Trophoblast cell (in vitro differentiated cells and primary cell): ENCODE measurements at regions not wholly inside any gene's neighbourhood (a gene's known extent, or its start where the extent isn't known, plus 50 kb on each side); places are given as distances from the start of the nearest gene placed in this dataset.
A peak's percentile ranks its signal among the peaks of the same experiment; 100 is the strongest.
"Not testable (repeated sequence)": the region's sequence is repeated elsewhere in the genome, so short reads cannot be mapped to it uniquely, and the experiment has no call there.

Source experiments
- DNase-seq, 2 donors: peaks; one replicate each; pipeline ENCODE4 v3.0.0-alpha.2; 2016
- H2AFZ ChIP-seq: 2 replicates; pipeline ENCODE4 v1.6.1; 2013; ENCODE audit warnings: low read length, moderate library complexity, mild to moderate bottlenecking; ENCODE audit not compliant: insufficient read depth, poor library complexity
- H2AK5ac ChIP-seq: 2 replicates; pipeline ENCODE4 v1.6.1; 2013; ENCODE audit warnings: mild to moderate bottlenecking, low read length
- H2BK120ac ChIP-seq: 2 replicates; pipeline ENCODE4 v1.6.1; 2013; ENCODE audit warnings: low read length, mild to moderate bottlenecking, moderate library complexity; ENCODE audit not compliant: insufficient read depth, poor library complexity
- H2BK12ac ChIP-seq: 2 replicates; pipeline ENCODE4 v1.6.1; 2013; ENCODE audit warnings: mild to moderate bottlenecking, low read length, moderate library complexity
- H2BK5ac ChIP-seq: 2 replicates; pipeline ENCODE4 v1.6.1; 2013; ENCODE audit warnings: low read length, low read depth, moderate library complexity, mild to moderate bottlenecking; ENCODE audit not compliant: poor library complexity
- H3K14ac ChIP-seq: 2 replicates; pipeline ENCODE4 v1.6.1; 2013; ENCODE audit warnings: mild to moderate bottlenecking, low read length
- H3K18ac ChIP-seq: 2 replicates; pipeline ENCODE4 v1.6.1; 2013; ENCODE audit warnings: mild to moderate bottlenecking, low read length
- H3K23ac ChIP-seq: 2 replicates; pipeline ENCODE4 v1.6.1; 2013; ENCODE audit warnings: low read length
- H3K27ac ChIP-seq: 2 replicates; pipeline ENCODE4 v1.5.1; 2013; ENCODE audit warnings: low read depth, mild to moderate bottlenecking, inconsistent platforms, low read length, moderate library complexity
- H3K27me3 ChIP-seq: 2 replicates; pipeline ENCODE4 v1.6.1; 2013; ENCODE audit warnings: inconsistent platforms, mild to moderate bottlenecking, low read length, moderate library complexity; ENCODE audit not compliant: insufficient read depth
- H3K36me3 ChIP-seq, 2 experiments: 1 replicate in 1 of 2; 2 replicates in 1 of 2; pipeline ENCODE4 v1.6.1; 2013; ENCODE audit warnings: low read length in 2 of 2, mild to moderate bottlenecking in 2 of 2, moderate library complexity in 1 of 2; ENCODE audit not compliant: insufficient read depth in 2 of 2, control insufficient read depth in 1 of 2
- H3K4ac ChIP-seq: 2 replicates; pipeline ENCODE4 v1.6.1; 2013; ENCODE audit warnings: low read depth, mild to moderate bottlenecking, low read length, moderate library complexity
- H3K4me1 ChIP-seq, 2 experiments: 1 replicate in 1 of 2; 2 replicates in 1 of 2; pipeline ENCODE4 v1.6.1; 2013; ENCODE audit warnings: low read length in 2 of 2, mild to moderate bottlenecking in 2 of 2, moderate library complexity in 1 of 2; ENCODE audit not compliant: insufficient read depth in 2 of 2, control insufficient read depth in 1 of 2
- H3K4me2 ChIP-seq: 2 replicates; pipeline ENCODE4 v1.6.1; 2013; ENCODE audit warnings: inconsistent platforms, mild to moderate bottlenecking, low read length, moderate library complexity
- H3K4me3 ChIP-seq: 2 replicates; pipeline ENCODE4 v1.5.1; 2013; ENCODE audit warnings: mild to moderate bottlenecking, low read depth, low read length, inconsistent platforms
- H3K79me1 ChIP-seq: one replicate; pipeline ENCODE4 v1.6.1; 2013; ENCODE audit warnings: low read length
- H3K79me2 ChIP-seq: 2 replicates; pipeline ENCODE4 v1.6.1; 2013; ENCODE audit warnings: low read length, mild to moderate bottlenecking; ENCODE audit not compliant: control insufficient read depth, insufficient read depth, poor library complexity
- H3K9ac ChIP-seq: 2 replicates; pipeline ENCODE4 v1.6.1; 2013; ENCODE audit warnings: mild to moderate bottlenecking, low read length
- H3K9me3 ChIP-seq: 2 replicates; pipeline ENCODE4 v1.6.1; 2013; ENCODE audit warnings: low read depth, mild to moderate bottlenecking, control low read depth, inconsistent platforms, low read length; ENCODE audit not compliant: insufficient read depth
- H4K12ac ChIP-seq: 2 replicates; pipeline ENCODE4 v1.6.1; 2013; ENCODE audit warnings: low read depth, mild to moderate bottlenecking, low read length, moderate library complexity
- H4K8ac ChIP-seq: 2 replicates; pipeline ENCODE4 v1.6.1; 2013; ENCODE audit warnings: low read depth, mild to moderate bottlenecking, low read length, moderate library complexity
- H4K91ac ChIP-seq: one replicate; pipeline ENCODE4 v1.6.1; 2013; ENCODE audit warnings: low read depth, mild to moderate bottlenecking, low read length, moderate library complexity
- WGBS: extraction: QIAGEN DNeasy Blood & Tissue Kit; methylation state at CpG from one replicate; pipeline ENCODE4 v1.1.7; 2013; ENCODE audit warnings: missing lambda C conversion rate; ENCODE audit not compliant: insufficient read length, insufficient coverage; ENCODE audit errors: extremely low coverage; 5-methylcytosine and 5-hydroxymethylcytosine counted together

GRCh38 chr10:28179743-28180099 is 123.1 kb downstream of the MPP7 start:
- DNase-seq, result no peak
- no peak overlapping the region for H2AK5ac ChIP-seq
- H3K27me3 ChIP-seq, result no peaks in the 10 kb centered on the region
- H4K12ac ChIP-seq, result no peak overlapping the region
- H3K79me1 ChIP-seq, result no peaks in the 10 kb centered on the region
- H2BK12ac ChIP-seq, result no peak overlapping the region
- H3K23ac ChIP-seq, result no peak overlapping the region
- H3K9me3 ChIP-seq, result no peaks in the 10 kb centered on the region
- no peak overlapping the region for H3K18ac ChIP-seq
- H3K14ac ChIP-seq, result no peak overlapping the region
- no peaks in the 10 kb centered on the region for H3K79me2 ChIP-seq
- H4K91ac ChIP-seq, result no peak overlapping the region
- no peak overlapping the region for H3K9ac ChIP-seq
- H3K4me2 ChIP-seq, result no peak overlapping the region
- H2BK5ac ChIP-seq, result no peak overlapping the region
- no peak overlapping the region for H2AFZ ChIP-seq
- no peak overlapping the region for H2BK120ac ChIP-seq
- no peak overlapping the region for H3K4me3 ChIP-seq
- no peak overlapping the region for H4K8ac ChIP-seq
- no peaks in the 10 kb centered on the region for H3K36me3 ChIP-seq
- no peak overlapping the region for H3K4ac ChIP-seq
- H3K4me1 ChIP-seq, result peaks cover 0 to 4% of the 10 kb centered on the region in 2 experiments
- no peak overlapping the region for H3K27ac ChIP-seq

DNA sequence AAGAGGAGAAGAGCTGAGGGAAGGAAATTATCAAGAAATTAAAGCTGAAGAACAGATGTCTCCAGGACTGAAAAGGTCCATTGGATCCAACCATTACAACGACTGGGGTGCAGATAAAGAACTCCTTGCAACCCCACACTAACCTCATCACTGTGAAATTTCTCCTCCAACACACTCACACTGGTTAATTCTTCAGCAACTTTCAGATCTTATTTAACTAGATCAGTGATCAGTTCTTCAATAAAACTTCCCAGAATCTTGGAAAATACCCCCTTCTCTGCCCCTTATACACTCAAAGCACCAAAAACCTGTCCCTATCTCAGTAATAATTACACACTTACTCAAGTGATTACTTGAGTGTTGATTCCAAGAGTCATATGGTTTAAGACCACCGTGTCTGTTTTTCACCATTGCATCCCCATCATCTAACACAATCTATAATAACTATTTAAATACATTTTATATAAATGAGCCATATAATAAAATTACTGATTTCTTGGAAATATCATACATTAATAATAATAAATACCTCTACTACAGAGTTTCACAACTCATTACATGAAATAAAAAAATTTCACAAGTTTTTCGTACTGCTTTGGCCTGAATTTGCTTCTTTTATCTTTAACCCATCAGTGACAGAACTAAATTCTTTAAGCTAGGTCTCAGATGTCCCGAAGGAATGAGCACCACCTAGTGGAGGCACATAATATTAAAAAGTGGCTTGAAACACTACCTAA is 123.7 kb downstream of the MPP7 start:
- DNase-seq, result peak; percentile 20 to 84
- no peak overlapping the region for H3K23ac ChIP-seq
- no peaks in the 10 kb centered on the region for H3K9me3 ChIP-seq
- no peak overlapping the region for H4K12ac ChIP-seq
- no peaks in the 10 kb centered on the region for H3K36me3 ChIP-seq
- H3K4ac ChIP-seq, result no peak overlapping the region
- no CpG with 5 or more reads among the region's 4 CpGs for WGBS
- no peak overlapping the region for H3K14ac ChIP-seq
- H3K18ac ChIP-seq, result no peak overlapping the region
- H2BK5ac ChIP-seq, result no peak overlapping the region
- H2AFZ ChIP-seq, result no peak overlapping the region
- H3K4me3 ChIP-seq, result no peak overlapping the region
- no peaks in the 10 kb centered on the region for H3K27me3 ChIP-seq
- no peak overlapping the region for H2AK5ac ChIP-seq
- H2BK120ac ChIP-seq, result no peak overlapping the region
- no peak overlapping the region for H4K8ac ChIP-seq
- H3K27ac ChIP-seq, result no peak overlapping the region
- no peaks in the 10 kb centered on the region for H3K79me2 ChIP-seq
- H3K9ac ChIP-seq, result no peak overlapping the region
- no peak overlapping the region for H2BK12ac ChIP-seq
- no peaks in the 10 kb centered on the region for H3K79me1 ChIP-seq
- H4K91ac ChIP-seq, result no peak overlapping the region
- H3K4me2 ChIP-seq, result no peak overlapping the region
- peaks cover 0 to 4% of the 10 kb centered on the region in 2 experiments for H3K4me1 ChIP-seq

- peaks cover 0 to 4% of the 10 kb centered on the region in 2 experiments for H3K4me1 ChIP-seq
- no peak overlapping the region for H4K8ac ChIP-seq
- H3K4me3 ChIP-seq, result no peak overlapping the region
- no peak overlapping the region for H3K9ac ChIP-seq
- no peak overlapping the region for H3K27ac ChIP-seq
- no peak overlapping the region for H2BK120ac ChIP-seq
- no peak overlapping the region for H2BK5ac ChIP-seq
- no peak overlapping the region for H2BK12ac ChIP-seq
- H4K91ac ChIP-seq, result no peak overlapping the region
- no peak overlapping the region for H3K18ac ChIP-seq
- H3K79me1 ChIP-seq, result no peaks in the 10 kb centered on the region
- H3K4me2 ChIP-seq, result no peak overlapping the region
- no peak overlapping the region for H4K12ac ChIP-seq
- no peaks in the 10 kb centered on the region for H3K36me3 ChIP-seq
- WGBS, result no CpG with 5 or more reads among the region's 4 CpGs
- H3K79me2 ChIP-seq, result no peaks in the 10 kb centered on the region
- H3K23ac ChIP-seq, result peak overlapping the region; percentile 37
- H2AK5ac ChIP-seq, result no peak overlapping the region
- no peak overlapping the region for H3K14ac ChIP-seq
- H3K9me3 ChIP-seq, result no peaks in the 10 kb centered on the region
- no peak overlapping the region for H3K4ac ChIP-seq
- no peak overlapping the region for H2AFZ ChIP-seq
- DNase-seq, result peak in 1 of 2 donors; percentile 11
- no peaks in the 10 kb centered on the region for H3K27me3 ChIP-seq
Observed at GRCh38 chr10:28177944-28178637, 124.8 kb downstream of the MPP7 start.

DNA sequence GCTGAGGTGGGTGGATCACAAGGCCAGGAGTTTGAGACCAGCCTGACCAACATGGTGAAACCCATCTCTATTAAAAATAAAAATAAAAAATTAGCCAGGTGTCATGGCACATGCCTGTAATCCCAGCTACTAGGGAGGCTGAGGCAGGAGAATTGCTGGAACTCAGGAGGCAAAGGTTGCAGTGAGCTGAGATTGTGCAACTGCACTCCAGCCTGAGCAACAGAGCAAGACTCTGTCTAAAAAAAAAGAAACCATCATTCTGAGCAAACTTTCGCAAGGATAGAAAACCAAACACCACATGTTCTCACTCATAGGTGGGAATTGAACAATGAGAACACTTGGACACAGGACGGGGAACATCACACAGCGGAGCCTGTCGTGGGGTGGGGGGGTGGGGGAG is 126.4 kb downstream of the MPP7 start:
- not testable (repeated sequence) for H2BK120ac ChIP-seq, H3K4me2 ChIP-seq, H3K36me3 ChIP-seq, H3K18ac ChIP-seq, H2AK5ac ChIP-seq, H2AFZ ChIP-seq, H3K4me3 ChIP-seq, H4K8ac ChIP-seq, H3K27me3 ChIP-seq, H3K9ac ChIP-seq, H3K23ac ChIP-seq, H2BK12ac ChIP-seq, H2BK5ac ChIP-seq, H3K79me2 ChIP-seq, H3K79me1 ChIP-seq, H3K14ac ChIP-seq, H3K4ac ChIP-seq, H4K12ac ChIP-seq, H3K4me1 ChIP-seq, H4K91ac ChIP-seq, DNase-seq, H3K27ac ChIP-seq, H3K9me3 ChIP-seq
- WGBS, result no CpG with 5 or more reads among the region's 4 CpGs
